Nephron (organoid): ENCODE measurements at regions not wholly inside any gene's neighbourhood (a gene's known extent, or its start where the extent isn't known, plus 50 kb on each side); places are given as distances from the start of the nearest gene placed in this dataset.
A peak's percentile ranks its signal among the peaks of the same experiment; 100 is the strongest.

Source experiments
- H3K27ac Mint-ChIP-seq, 3 experiments: 2 replicates each; pipeline ENCODE4 v1.8.0; 2020; ENCODE audit warnings: mixed read lengths in 3 of 3, mild to moderate bottlenecking in 2 of 3, moderate library complexity in 1 of 3
- H3K27me3 Mint-ChIP-seq: 2 replicates; pipeline ENCODE4 v1.8.0; 2021; ENCODE audit warnings: low read depth, mild to moderate bottlenecking, moderate library complexity, mixed read lengths
- H3K36me3 Mint-ChIP-seq: 2 replicates; pipeline ENCODE4 v1.8.0; 2020; ENCODE audit warnings: low read depth, mixed read lengths
- H3K4me1 Mint-ChIP-seq: 2 replicates; pipeline ENCODE4 v1.8.0; 2020; ENCODE audit warnings: mixed read lengths
- H3K4me3 Mint-ChIP-seq, 3 experiments: 2 replicates each; pipeline ENCODE4 v1.8.0; 2020; ENCODE audit warnings: mild to moderate bottlenecking in 3 of 3, mixed read lengths in 3 of 3, moderate library complexity in 2 of 3
- H3K9me3 Mint-ChIP-seq: 2 replicates; pipeline ENCODE4 v1.8.0; 2020; ENCODE audit warnings: mixed read lengths
- TF ChIP-seq, protein P1 (sequence below), 3 experiments: fragments of 200-600 bp; sonication (generic); IDR thresholded peaks; one replicate each; pipeline ENCODE4 v1.5.0; 2021; ENCODE audit warnings: antibody characterized with exemption in 3 of 3; ENCODE audit not compliant: unreplicated experiment in 3 of 3

DNA sequence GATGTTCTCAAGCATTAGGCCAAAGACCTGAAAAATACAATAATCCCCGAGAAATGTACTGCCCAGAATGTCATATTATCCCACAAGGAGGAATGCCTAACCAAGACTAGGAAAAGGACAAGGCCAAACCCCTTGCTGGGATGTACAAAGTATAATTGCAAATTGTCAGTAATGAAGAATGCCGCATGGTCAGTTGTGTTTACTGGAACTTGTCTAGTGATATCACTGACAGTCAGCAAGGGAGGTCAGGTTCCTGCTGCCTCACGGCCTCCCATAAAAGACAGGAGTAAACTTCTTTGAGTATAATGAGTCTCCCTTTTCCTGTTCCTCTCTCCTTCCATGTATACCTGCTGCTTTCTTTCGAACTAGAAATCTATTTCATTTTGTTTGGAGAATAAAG, 222.8 kb downstream of the RHOU start:
- Mint-ChIP-seq H3K9me3 (peaks cover 4% of the 10 kb centered on the region), H3K4me3 (no peak overlapping the region), H3K27ac (no peak overlapping the region), H3K4me1 (peaks cover 11% of the 10 kb centered on the region), H3K27me3 (no peaks in the 10 kb centered on the region), H3K36me3 (no peaks in the 10 kb centered on the region)
- TF ChIP-seq, protein P1, sequence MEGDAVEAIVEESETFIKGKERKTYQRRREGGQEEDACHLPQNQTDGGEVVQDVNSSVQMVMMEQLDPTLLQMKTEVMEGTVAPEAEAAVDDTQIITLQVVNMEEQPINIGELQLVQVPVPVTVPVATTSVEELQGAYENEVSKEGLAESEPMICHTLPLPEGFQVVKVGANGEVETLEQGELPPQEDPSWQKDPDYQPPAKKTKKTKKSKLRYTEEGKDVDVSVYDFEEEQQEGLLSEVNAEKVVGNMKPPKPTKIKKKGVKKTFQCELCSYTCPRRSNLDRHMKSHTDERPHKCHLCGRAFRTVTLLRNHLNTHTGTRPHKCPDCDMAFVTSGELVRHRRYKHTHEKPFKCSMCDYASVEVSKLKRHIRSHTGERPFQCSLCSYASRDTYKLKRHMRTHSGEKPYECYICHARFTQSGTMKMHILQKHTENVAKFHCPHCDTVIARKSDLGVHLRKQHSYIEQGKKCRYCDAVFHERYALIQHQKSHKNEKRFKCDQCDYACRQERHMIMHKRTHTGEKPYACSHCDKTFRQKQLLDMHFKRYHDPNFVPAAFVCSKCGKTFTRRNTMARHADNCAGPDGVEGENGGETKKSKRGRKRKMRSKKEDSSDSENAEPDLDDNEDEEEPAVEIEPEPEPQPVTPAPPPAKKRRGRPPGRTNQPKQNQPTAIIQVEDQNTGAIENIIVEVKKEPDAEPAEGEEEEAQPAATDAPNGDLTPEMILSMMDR (IDR thresholded peaks at IDR 0.05; ENCODE audit: unreplicated experiment in 3 of 3), result no peak

DNA sequence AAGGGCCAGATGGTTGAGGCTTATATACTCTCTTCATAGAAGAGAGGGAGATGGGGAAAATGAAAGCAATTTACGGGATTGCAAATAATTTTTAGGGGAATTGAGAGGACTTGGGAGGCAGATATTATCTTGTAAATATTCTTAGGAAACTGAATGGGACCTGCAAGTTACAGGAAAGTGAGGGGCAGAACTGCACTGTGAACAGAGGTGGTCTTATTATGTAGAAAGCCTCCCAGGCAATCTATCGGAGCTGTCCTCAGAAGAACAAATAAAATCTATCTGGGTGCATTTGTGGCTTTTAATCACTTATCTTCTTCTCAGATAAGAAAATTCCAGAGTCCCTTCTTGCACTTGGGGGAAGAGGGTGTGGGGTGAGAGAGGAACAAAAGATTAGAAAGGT, 223.5 kb downstream of the RHOU start:
- Mint-ChIP-seq H3K27ac (no peak overlapping the region), H3K27me3 (no peaks in the 10 kb centered on the region), H3K4me3 (no peak overlapping the region), H3K4me1 (peaks cover 12% of the 10 kb centered on the region), H3K36me3 (no peaks in the 10 kb centered on the region), H3K9me3 (peaks cover 4% of the 10 kb centered on the region)
- TF ChIP-seq, protein P1 (IDR thresholded peaks at IDR 0.05; ENCODE audit: unreplicated experiment in 3 of 3), result no peak

DNA sequence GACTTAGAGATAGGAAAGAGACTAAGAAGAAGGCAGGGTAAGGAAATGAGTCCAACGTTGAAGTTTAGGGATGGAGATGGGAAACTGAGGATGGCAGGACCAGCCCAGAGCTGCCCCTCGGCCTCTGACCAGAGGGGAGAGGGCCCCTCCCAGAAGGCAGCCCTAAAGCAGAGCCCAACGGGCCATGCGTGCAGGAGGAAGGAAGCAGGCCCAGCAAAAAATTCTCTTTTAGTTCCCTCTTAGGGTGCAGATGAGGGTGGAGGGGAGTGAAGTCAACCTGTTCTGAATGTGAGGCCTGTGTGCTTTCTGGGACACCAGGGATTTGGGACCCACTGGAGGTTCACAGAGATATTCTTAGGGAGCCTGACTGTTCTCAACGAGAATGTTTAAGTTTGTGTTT, 225.4 kb downstream of the RHOU start:
- H3K4me1 Mint-ChIP-seq, result peaks cover 24% of the 10 kb centered on the region
- TF ChIP-seq, protein P1 (IDR thresholded peaks at IDR 0.05; ENCODE audit: unreplicated experiment in 3 of 3), result no peak
- H3K27ac Mint-ChIP-seq, result no peak overlapping the region
- no peak overlapping the region for H3K4me3 Mint-ChIP-seq
- H3K27me3 Mint-ChIP-seq, result no peaks in the 10 kb centered on the region
- H3K9me3 Mint-ChIP-seq, result peaks cover 4% of the 10 kb centered on the region
- no peaks in the 10 kb centered on the region for H3K36me3 Mint-ChIP-seq

DNA sequence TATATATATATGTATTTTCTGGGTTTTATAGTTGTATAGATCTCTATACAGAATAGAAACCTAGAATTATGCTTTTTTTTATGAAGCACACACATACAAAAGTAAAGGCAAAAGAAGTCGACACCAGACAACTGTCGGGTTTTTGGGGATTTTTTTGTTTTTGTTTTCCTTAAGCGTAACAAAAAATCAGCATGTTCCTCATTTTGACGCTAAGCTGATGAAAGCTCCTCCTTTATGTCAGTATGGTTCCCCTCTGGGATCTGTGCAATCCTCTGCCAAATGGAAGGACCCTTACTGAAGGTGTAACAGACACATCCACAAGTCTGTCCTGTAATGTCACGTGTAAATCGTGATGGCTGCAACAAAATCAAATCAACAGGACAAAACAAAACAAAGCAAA, 226.2 kb downstream of the RHOU start:
- H3K27ac Mint-ChIP-seq, result no peak overlapping the region
- no peaks in the 10 kb centered on the region for H3K9me3 Mint-ChIP-seq
- no peaks in the 10 kb centered on the region for H3K27me3 Mint-ChIP-seq
- H3K4me3 Mint-ChIP-seq, result no peak overlapping the region
- peaks cover 24% of the 10 kb centered on the region for H3K4me1 Mint-ChIP-seq
- H3K36me3 Mint-ChIP-seq, result no peaks in the 10 kb centered on the region
- TF ChIP-seq, protein P1 (IDR thresholded peaks at IDR 0.05; ENCODE audit: unreplicated experiment in 3 of 3), result no peak

DNA sequence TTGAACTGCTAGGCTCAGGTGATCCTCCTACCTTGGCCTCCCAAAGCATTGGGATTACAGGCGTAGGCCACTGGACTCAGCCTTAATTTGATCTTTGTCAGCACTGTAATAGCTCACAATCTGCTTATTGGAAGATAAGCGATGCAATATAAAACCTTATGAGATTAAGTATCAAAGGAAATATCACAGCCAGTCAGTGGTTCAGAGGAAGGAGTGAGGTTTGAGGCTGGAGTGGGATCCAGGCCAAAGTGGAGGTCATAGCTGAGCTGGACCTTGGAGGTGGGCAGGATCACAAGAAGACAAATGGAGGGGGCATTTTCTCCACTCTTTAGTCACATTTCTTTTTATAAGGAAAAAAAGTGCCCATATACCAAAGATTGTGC, 228.5 kb downstream of the RHOU start:
- H3K36me3 Mint-ChIP-seq, result no peaks in the 10 kb centered on the region
- TF ChIP-seq, protein P1 (IDR thresholded peaks at IDR 0.05; ENCODE audit: unreplicated experiment in 3 of 3), result no peak
- peaks cover 16% of the 10 kb centered on the region for H3K4me1 Mint-ChIP-seq
- H3K27me3 Mint-ChIP-seq, result peaks cover under 1% of the 10 kb centered on the region
- H3K27ac Mint-ChIP-seq, result peak overlapping the region; percentile 95 to 96 (median 96)
- no peak overlapping the region for H3K4me3 Mint-ChIP-seq
- no peaks in the 10 kb centered on the region for H3K9me3 Mint-ChIP-seq

DNA sequence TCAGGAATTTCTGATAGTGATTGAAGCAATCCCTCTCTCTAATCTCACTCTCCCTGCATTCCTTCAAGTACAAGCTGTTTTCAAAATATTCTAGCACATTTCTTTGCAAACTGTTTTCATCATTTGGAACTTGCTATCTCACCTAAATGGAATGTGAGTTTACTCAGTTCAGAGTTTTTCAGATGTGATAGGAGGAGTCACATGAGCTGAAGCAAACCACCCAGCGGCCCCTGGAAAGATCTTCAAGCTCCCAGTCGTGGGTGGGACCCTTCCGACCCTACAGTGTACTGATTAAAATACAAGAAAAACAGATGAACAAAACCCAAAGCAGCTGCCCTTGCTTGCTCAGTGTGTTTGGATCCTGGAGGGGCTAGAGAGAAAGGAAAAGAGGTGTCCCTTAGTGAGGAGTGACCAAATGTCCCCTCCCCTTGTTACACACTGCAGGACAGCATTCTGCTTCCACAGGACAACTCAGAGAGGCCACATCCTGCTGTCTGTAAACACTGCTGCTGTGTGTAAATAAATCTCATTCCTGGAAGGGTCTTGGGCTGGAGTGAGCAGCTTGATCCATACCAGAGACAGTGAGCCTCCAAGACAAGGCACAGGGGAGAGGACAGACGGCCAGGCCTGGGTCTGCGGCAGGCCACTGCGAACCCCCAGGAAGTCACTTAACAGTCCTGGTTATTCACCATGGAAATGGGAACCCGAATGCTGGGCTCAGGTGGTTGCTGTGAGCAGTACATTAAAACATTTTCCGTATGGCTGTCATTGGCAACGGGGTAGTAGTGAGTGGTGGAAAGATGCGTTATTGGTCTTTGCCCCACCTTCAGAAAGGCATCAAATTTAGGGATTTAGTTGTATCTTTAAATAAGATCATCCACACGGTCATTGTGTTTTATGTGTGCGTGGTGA, 229.2 kb downstream of the RHOU start:
- TF ChIP-seq, protein P1 (IDR thresholded peaks at IDR 0.05; ENCODE audit: unreplicated experiment in 3 of 3), result no peak
- Mint-ChIP-seq H3K9me3 (no peaks in the 10 kb centered on the region), H3K27ac (peak overlapping the region; percentile 95 to 96 (median 96)), H3K4me3 (peak overlapping the region in 1 of 3 experiments; percentile 2), H3K27me3 (peaks cover 7% of the 10 kb centered on the region), H3K4me1 (peaks cover 22% of the 10 kb centered on the region), H3K36me3 (no peaks in the 10 kb centered on the region)
